Ovary (tissue), 3 donors: ENCODE measurements at regions not wholly inside any gene's neighbourhood (a gene's known extent, or its start where the extent isn't known, plus 50 kb on each side); places are given as distances from the start of the nearest gene placed in this dataset.

Experiments
- CTCF ChIP-seq, 3 donors: fragments of 450-650 bp in 2 of 3; fragments of 200-600 bp in 1 of 3; IDR thresholded peaks; one replicate each; pipeline versions ENCODE4 v1.5.1 to v1.8.0; 2016 to 2022; ENCODE audit warnings: antibody characterized with exemption in 3 of 3, mild to moderate bottlenecking in 1 of 3
- POLR2A ChIP-seq: fragments of 450-650 bp; IDR thresholded peaks from one replicate; pipeline ENCODE4 v1.6.1; 2017; ENCODE audit warnings: antibody characterized with exemption, mild to moderate bottlenecking, moderate library complexity
- donor health status: DM: no; HTN: no; CAD: no.

DNA sequence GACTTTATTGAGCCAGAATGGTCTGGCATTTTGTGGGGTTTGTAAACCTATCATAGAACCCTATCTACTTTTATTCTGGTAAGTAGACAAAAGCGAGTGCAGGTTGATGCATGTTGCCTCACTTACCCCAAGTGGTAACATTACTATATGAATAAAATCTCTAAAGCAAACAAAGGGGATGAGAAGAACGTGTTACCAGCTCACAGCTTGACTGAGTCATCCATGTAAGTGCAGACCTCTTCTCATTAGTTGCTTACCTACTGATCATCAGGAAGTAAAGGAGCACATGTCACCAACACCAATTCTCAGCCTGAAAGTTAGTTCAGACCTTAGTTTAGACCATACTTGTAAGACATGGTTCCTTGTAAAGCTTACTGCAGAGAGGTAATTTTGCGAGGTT lies 1328.3 kb downstream of the C4orf33 start:
- TF ChIP-seq POLR2A (no peak), CTCF (IDR thresholded peaks at IDR 0.05) (no peak)
